ENCODE measurements at regions not wholly inside any gene's neighbourhood (a gene's known extent, or its start where the extent isn't known, plus 50 kb on each side); places are given as distances from the start of the nearest gene placed in this dataset.

DNA sequence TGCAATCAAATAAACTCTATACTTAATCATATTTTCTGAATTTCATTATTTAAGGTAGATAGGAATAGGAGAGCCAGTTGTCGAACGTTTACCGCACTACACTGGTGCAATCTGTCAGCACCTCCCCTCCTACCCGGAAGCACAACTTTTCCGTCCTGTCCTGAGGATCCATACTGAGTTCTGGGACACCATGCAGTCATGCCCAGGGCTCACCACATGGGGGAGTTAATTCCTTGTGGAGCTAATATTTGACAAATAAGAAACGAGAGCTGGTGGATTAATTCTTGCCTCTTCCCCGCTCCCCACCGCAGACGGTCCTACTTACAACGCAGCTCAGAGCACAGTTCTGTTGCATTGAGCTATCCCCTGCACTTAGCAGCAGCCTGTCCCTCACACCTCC, 107.7 kb upstream of the RALGAPA2 start:
- no peak for DNase-seq (ENCODE audit: low read depth, low spot score)
- in situ Hi-C loops (cut with HindIII; ENCODE audit: low sequenced_read_pairs), result no loop called here
- TF ChIP-seq, protein P1, sequence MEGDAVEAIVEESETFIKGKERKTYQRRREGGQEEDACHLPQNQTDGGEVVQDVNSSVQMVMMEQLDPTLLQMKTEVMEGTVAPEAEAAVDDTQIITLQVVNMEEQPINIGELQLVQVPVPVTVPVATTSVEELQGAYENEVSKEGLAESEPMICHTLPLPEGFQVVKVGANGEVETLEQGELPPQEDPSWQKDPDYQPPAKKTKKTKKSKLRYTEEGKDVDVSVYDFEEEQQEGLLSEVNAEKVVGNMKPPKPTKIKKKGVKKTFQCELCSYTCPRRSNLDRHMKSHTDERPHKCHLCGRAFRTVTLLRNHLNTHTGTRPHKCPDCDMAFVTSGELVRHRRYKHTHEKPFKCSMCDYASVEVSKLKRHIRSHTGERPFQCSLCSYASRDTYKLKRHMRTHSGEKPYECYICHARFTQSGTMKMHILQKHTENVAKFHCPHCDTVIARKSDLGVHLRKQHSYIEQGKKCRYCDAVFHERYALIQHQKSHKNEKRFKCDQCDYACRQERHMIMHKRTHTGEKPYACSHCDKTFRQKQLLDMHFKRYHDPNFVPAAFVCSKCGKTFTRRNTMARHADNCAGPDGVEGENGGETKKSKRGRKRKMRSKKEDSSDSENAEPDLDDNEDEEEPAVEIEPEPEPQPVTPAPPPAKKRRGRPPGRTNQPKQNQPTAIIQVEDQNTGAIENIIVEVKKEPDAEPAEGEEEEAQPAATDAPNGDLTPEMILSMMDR (IDR thresholded peaks at IDR 0.05; ENCODE audit: low read depth, low read length), result no peak
- H3K4me3 ChIP-seq (ENCODE audit: low read depth, low read length), result no peak overlapping the region

DNA sequence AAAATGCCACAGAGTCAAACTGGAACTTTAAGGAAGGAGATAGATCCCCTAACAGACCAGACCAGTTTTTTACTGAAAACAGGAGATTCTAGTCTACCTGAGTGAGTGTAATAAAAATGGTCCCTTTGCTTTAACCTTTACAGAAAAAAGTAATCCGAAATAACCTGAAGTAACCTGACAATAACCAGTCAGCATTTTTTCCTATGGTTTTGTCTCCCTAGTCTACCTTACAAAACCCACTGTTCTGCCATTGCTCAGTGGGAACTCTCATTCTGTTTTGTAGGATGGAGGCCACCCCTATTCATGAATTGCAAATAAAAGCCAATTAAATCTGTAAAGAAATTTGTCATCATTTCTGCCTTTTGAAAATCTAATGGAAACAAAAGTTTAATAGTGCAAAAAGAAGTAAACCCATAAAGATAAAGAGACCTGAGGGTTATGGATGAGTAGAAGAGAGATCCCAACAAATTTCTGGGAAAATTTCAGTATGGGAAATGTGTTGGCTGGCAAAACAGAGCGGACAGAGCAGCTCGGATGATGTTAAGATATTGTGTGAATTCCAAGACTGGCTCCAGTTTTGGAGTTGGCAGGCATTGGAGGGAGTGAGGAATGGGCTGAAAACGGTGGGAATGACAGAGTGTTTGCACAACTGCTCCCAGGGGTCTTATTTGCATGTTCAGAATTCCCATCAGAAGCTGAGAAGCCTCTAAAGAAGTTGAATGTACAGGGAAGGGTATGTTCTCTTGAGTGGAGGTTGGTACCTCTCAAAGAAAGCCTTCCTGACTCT, 104.7 kb upstream of the RALGAPA2 start:
- H3K4me3 ChIP-seq (ENCODE audit: low read depth, low read length), result no peak overlapping the region
- TF ChIP-seq, protein P1 (IDR thresholded peaks at IDR 0.05; ENCODE audit: low read depth, low read length), result no peak
- in situ Hi-C loops (cut with HindIII; ENCODE audit: low sequenced_read_pairs), result no loop called here
- no peak for DNase-seq (ENCODE audit: low read depth, low spot score)

DNA sequence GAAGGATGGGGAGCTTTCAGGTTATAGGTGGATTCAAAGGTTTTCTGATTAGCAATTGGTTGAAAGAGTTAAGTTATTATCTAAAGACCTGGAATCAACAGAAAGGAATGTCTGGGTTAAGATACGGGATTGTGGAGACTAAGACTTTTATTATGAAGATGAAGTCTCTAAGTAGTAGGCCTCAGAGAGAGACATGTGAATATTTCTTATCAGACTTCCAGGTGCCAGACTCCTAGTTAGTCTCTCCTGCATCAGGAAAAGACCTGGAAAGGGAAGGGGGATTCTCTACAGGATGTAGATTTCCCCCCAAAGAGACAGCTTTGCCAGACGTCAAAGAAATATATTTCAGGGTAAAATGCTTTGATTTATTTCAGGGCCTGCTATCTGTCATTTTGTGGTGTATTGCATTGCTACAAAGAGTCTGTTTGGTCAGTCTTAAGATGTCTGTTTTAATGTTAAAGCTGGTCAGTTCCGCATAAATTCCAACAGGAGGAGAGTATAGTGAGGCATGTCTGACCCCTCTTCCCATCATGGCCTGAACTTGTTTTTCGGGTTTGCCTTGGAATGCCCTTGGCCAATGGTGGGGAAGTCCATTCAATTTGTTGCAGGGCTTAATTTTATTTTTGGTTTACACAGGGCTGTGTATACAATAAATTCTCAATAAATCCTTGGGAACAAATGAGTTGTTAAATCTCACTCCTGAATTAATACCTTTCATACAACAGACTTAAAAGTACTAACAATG, 103.4 kb upstream of the RALGAPA2 start:
- TF ChIP-seq, protein P1 (IDR thresholded peaks at IDR 0.05; ENCODE audit: low read depth, low read length), result no peak
- no peak for DNase-seq (ENCODE audit: low read depth, low spot score)
- in situ Hi-C loops (cut with HindIII; ENCODE audit: low sequenced_read_pairs), result no loop called here
- no peak overlapping the region for H3K4me3 ChIP-seq (ENCODE audit: low read depth, low read length)

DNA sequence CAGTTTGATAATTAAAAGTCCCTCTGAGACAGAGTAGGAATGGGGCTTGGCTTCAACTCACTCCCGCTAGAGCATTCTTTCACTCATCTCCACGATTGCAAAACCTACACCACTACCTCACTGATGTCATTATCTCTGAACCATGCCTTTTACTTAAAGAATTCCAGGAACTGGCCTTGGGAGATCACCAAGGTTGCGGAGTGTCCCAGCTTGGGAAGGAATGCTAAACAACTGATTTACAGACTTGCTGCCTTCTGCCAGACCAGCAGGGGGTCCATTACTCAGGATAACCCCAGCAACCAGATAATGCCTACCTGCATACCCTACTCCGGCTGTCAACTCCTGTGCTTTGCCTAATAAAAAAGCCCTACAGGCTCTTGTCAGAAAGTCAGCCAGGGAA, 102.2 kb upstream of the RALGAPA2 start:
- TF ChIP-seq, protein P1 (IDR thresholded peaks at IDR 0.05; ENCODE audit: low read depth, low read length), result no peak
- H3K4me3 ChIP-seq (ENCODE audit: low read depth, low read length), result no peak overlapping the region
- no peak for DNase-seq (ENCODE audit: low read depth, low spot score)
- in situ Hi-C loops (cut with HindIII; ENCODE audit: low sequenced_read_pairs), result no loop called here

DNA sequence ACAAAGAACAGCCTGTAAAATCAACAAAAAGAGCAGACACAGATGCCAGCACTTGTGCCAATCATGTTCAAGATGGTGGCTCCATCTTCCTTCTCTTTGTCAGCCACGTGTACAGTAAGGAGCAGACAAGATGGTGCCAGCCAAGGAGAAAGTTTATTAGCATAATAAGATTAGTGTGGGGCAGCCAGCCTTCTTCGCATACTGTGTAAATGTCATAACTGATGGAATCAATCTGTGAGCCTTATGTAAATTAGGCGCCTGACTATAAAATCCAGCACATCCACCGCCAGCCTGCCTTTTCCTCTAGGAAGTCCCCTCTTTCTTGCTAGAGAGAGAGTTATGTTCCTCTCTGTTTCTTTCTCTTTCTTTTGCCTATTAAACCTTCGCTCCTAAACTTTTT, 99.7 kb upstream of the RALGAPA2 start:
- TF ChIP-seq, protein P1 (IDR thresholded peaks at IDR 0.05; ENCODE audit: low read depth, low read length), result no peak
- no peak overlapping the region for H3K4me3 ChIP-seq (ENCODE audit: low read depth, low read length)
- DNase-seq (ENCODE audit: low read depth, low spot score), result no peak
- in situ Hi-C loops (cut with HindIII; ENCODE audit: low sequenced_read_pairs), result no loop called here

DNA sequence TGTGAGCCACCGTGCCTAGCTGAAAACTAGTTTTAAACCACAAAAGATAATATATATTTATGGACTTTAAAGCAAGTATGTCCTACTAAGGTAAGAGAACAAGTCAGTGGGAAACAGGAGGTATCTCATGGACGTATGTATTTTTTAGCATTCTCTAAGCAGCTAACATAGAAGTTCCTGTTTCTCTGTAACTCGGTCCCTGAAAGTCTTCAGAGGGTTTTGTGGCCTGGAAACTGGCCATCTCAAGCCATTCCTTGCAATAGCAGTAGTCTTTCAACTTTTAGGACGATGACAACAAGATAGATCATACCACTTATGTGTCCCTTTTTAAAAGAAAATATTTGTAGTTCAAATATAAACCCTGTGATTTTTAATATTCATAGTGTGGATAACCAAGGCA, 95.6 kb upstream of the RALGAPA2 start:
- in situ Hi-C loops (cut with HindIII; ENCODE audit: low sequenced_read_pairs), result no loop called here
- no peak for DNase-seq (ENCODE audit: low read depth, low spot score)
- TF ChIP-seq, protein P1 (IDR thresholded peaks at IDR 0.05; ENCODE audit: low read depth, low read length), result no peak
- H3K4me3 ChIP-seq (ENCODE audit: low read depth, low read length), result no peak overlapping the region

Measured in astrocyte of the spinal cord (primary cell).